ENCODE measurements at regions not wholly inside any gene's neighbourhood (a gene's known extent, or its start where the extent isn't known, plus 50 kb on each side); places are given as distances from the start of the nearest gene placed in this dataset.

DNA sequence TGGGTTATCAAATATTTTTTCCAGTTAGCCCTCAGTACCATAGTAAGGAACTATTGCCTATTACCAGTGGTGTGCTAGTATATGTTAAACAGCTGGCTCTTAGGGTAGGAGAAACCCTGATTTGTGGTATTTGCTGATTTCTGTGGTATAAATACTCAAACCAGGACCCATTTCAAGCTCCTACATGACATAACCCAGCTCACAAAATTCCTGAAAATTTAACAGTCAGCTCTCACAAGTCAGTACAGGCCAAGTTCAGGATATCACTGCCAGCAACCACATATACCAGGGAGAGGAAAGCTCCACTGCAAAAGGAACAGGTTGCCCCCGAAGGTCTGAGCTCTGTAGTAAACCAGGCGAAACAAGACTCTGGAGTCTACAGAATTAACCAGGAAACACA, 315.3 kb downstream of the NOVA1 start:
- H2BK120ac ChIP-seq (ENCODE audit: low read depth, low read length), result peak overlapping the region; percentile 83
- no peaks in the 10 kb centered on the region for H3K9me3 ChIP-seq (ENCODE audit: control insufficient read depth, insufficient read depth, low read length)
- POLR2A ChIA-PET (ENCODE audit: unreplicated experiment), result no interaction called here
- H2AK5ac ChIP-seq (ENCODE audit: low read depth, low read length), result no peak overlapping the region
- intact Hi-C loops (cut with micrococcal nuclease), result loop anchor here (10.0 kb wide), 2 partner anchors 242 to 312 kb away; partner anchors contain the start of gene NOVA1
- no peak overlapping the region for H2AK9ac ChIP-seq (replicated peaks; ENCODE audit: low read depth, low read length, poor library complexity)
- H2BK5ac ChIP-seq (ENCODE audit: low read depth, low read length, poor library complexity, severe bottlenecking), result peak overlapping the region; percentile 91
- no peak overlapping the region for H3K56ac ChIP-seq (ENCODE audit: extremely low read depth, insufficient read depth, low read length)
- peak overlapping the region; percentile 95 for H4K91ac ChIP-seq (ENCODE audit: insufficient read depth, low read depth, low read length)
- no peaks in the 10 kb centered on the region for H3K27me3 ChIP-seq (ENCODE audit: control insufficient read depth, insufficient read depth, low read length)
- no peak overlapping the region for H3K4me3 ChIP-seq (ENCODE audit: insufficient read depth, low read depth, low read length)
- peak overlapping the region; percentile 29 for H3K4ac ChIP-seq (ENCODE audit: low read depth, low read length)
- H2BK20ac ChIP-seq (ENCODE audit: low read depth, low read length), result peak overlapping the region; percentile 44
- in situ Hi-C loops (cut with MboI; ENCODE audit: low sequenced_read_pairs), result no loop called here
- no peaks in the 10 kb centered on the region; the same call in 1 of the 2 replicates for H3K9me1 ChIP-seq (ENCODE audit: insufficient read depth, low read length)
- DNase-seq, result no peak
- 79% methylated on average over 2 of the region's 2 CpGs; no CpG with 5 or more reads in 1 of the 2 experiments for WGBS, 2 experiments (ENCODE audit: extremely low coverage in 2 of 2, insufficient read length in 1 of 2)
- H3K27ac ChIP-seq (ENCODE audit: insufficient read depth, low read length), result peak overlapping the region; percentile 67; the same call in 1 of the 2 replicates
- H4K20me1 ChIP-seq (ENCODE audit: insufficient read depth, low read length), result no peaks in the 10 kb centered on the region
- H3K18ac ChIP-seq (ENCODE audit: low read depth, low read length), result peak overlapping the region; percentile 96
- H3K4me1 ChIP-seq (ENCODE audit: control insufficient read depth, insufficient read depth, low read length), result peaks cover 6% of the 10 kb centered on the region
- CTCF ChIA-PET, result no interaction called here
- peak overlapping the region; percentile 56 for H4K5ac ChIP-seq (ENCODE audit: low read depth, low read length)
- H3K23ac ChIP-seq (ENCODE audit: low read depth, low read length), result no peak overlapping the region
- H3K79me1 ChIP-seq (ENCODE audit: low read depth in 1 of 2, low read length in 2 of 2), result no peaks in the 10 kb centered on the region
- H3K9ac ChIP-seq (ENCODE audit: low read depth, low read length), result no peak overlapping the region
- H2AFZ ChIP-seq (replicated peaks; ENCODE audit: low read length, poor library complexity), result no peak overlapping the region
- H3K14ac ChIP-seq (replicated peaks; ENCODE audit: low read depth, low read length), result no peak overlapping the region
- no TSS peak for BruUV-seq (replicated peaks)
- H3K36me3 ChIP-seq (ENCODE audit: control insufficient read depth, insufficient read depth, low read length), result no peaks in the 10 kb centered on the region
- ATAC-seq (ENCODE audit: low read depth), result 0 out of 2 replicates have a peak, but pooled peaks have one; percentile 21
- H4K8ac ChIP-seq (ENCODE audit: low read depth in 2 of 2, low read length in 2 of 2), result peak overlapping the region; percentile 38 to 87; a peak in 3 of 4 replicates
- no peak for TF ChIP-seq RAD21 (IDR thresholded peaks at IDR 0.05; ENCODE audit: low read length)
- TF ChIP-seq MAFK (IDR thresholded peaks at IDR 0.05; ENCODE audit: low read depth, low read length), result no peak
- TF ChIP-seq CTCF (conservative IDR thresholded peaks at IDR 0.05; ENCODE audit: low read depth, low read length), result no peak
- TF ChIP-seq MAZ (IDR thresholded peaks at IDR 0.05; ENCODE audit: borderline replicate concordance, low read depth, low read length), result no peak
- no peak for TF ChIP-seq ELK1 (IDR thresholded peaks at IDR 0.05; ENCODE audit: borderline replicate concordance, low read depth, low read length)
- TF ChIP-seq MXI1 (IDR thresholded peaks at IDR 0.05; ENCODE audit: borderline replicate concordance, low read depth, low read length), result no peak
- no peak for TF ChIP-seq CHD1 (IDR thresholded peaks at IDR 0.05; ENCODE audit: low read depth, low read length)
- no peak for TF ChIP-seq RCOR1 (IDR thresholded peaks at IDR 0.05; ENCODE audit: insufficient replicate concordance, low read length)
- TF ChIP-seq CEBPB (IDR thresholded peaks at IDR 0.05; ENCODE audit: low read depth, low read length), result no peak
- no peak for TF ChIP-seq POLR2A (IDR thresholded peaks at IDR 0.05; ENCODE audit: low read depth, low read length)
- no peak for TF ChIP-seq USF2 (IDR thresholded peaks at IDR 0.05; ENCODE audit: low read depth, low read length)
- TF ChIP-seq FOS (IDR thresholded peaks at IDR 0.05; ENCODE audit: low read depth, low read length), result no peak
- no peak for TF ChIP-seq RFX5 (IDR thresholded peaks at IDR 0.05; ENCODE audit: low read depth, low read length)
- no peak for TF ChIP-seq BHLHE40 (IDR thresholded peaks at IDR 0.05; ENCODE audit: low read depth, low read length)
- TF ChIP-seq SMC3 (IDR thresholded peaks at IDR 0.05; ENCODE audit: low read depth, low read length), result no peak
- no peak for TF ChIP-seq NFE2L2 (IDR thresholded peaks at IDR 0.05; ENCODE audit: low read depth, low read length)
- dilution Hi-C loops (cut with HindIII; ENCODE audit: low sequenced_read_pairs, unreplicated experiment), result no loop called here
- no peak overlapping the region for H3K4me2 ChIP-seq (ENCODE audit: low read depth, low read length)
- no peak overlapping the region; the same call in 2 of the 3 replicates for H2BK15ac ChIP-seq (ENCODE audit: low read depth, low read length)
